ENCODE measurements at regions not wholly inside any gene's neighbourhood (a gene's known extent, or its start where the extent isn't known, plus 50 kb on each side); places are given as distances from the start of the nearest gene placed in this dataset.

DNA sequence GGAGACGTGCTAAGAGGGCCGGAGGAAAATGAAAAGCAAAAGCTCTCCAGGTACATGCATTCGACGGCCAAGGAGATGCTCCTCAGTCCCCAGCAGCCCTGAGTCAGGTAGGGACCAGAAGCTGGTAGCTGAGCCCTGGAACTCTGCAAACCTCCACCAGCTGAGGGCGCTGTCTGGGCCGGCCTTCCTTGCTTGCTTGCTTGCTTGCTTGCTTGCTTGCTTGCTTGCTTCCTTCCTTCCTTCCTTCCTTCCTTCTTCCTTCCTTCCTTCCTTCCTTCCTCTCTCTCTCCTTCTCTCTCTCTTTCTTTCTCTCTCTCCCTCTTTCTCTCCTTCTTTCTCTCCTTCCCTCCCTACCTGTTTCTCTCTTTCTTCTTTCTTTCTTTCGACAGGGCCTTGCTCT lies 94.6 kb upstream of the RASGRF1 start:
- DNase-seq = no peak

DNA sequence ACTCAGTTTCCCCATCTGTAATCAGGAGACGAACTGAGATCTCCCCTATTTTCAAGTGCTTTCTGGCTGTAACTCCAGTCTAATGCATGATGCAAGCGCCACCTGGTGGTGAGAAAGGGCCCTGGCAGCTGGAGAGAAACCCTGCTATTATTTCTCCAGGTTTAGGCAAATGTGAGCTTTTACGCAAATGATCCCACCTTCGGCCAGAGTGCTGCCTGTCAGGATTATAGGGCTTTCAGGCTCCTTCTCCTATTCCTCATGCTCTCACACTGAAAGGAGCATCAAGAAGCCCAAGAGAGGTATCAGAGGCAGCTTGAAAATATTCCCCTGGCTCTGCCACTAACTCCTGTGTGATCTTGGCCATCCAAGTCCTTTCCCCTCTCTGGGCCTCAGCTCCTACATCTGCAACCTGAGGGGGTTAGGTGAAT lies 93.9 kb upstream of the RASGRF1 start:
- no peak for DNase-seq

DNA sequence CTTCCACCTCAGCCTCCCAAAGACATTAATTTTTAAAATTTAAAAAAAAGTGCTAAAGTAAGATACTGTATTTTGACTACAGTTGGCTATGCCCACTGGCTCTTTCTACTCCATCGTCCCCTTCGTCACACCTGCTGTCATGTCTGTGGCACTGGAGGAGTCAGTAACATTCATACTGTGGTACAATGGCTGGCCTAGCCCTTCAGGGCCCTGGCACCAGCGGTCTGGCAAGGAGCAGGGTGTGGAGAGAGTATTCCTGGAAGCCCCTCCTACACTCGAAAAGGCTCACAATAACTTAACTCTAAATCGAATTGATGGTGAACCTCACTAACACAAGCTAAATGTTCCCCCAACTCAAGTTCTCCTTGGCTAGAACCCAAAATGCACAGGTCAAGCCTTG lies 89.7 kb upstream of the RASGRF1 start:
- no peak for DNase-seq

DNA sequence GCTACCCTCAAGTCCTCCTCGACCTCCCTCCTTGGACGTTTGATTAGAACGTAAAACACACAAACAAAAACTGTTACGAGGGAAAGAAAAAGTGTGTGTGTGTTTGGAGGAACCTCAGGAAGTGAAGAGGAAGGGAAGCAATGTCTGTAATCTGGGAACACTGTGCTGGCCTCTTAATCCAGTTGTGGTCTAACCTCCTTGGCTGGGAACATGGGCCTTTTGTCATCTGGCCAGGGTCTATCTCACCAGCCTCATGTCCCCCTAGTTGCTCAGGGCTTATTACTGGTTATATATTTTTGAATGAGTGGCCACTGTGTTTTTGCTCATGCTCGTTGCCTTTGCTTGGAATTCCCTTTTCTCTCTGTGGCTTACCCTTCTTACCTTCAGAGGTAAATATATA lies 89.0 kb upstream of the RASGRF1 start:
- DNase-seq = no peak

DNA sequence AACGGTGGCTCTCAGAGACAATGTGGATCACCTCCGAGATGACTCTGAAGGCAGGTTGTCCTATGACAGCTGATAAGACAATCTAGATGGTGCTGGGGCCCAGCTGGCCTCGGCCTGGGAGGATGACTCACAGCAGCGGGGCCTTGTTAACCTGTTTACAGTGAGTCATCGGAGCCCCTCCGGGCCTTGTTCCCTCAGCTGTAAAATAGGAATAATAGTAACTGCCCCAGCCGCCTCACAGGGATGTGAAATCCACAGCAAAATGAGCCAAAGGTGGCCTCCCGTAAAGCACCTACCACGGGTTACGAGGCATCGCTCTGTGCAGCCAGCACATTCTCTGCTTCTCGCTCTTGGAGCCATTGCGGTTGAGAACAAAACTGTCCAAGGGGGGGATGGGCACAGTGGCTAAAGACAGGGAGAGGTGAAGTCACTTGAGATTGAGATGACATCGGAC lies 88.6 kb upstream of the RASGRF1 start:
- peak; percentile 33 for DNase-seq

DNA sequence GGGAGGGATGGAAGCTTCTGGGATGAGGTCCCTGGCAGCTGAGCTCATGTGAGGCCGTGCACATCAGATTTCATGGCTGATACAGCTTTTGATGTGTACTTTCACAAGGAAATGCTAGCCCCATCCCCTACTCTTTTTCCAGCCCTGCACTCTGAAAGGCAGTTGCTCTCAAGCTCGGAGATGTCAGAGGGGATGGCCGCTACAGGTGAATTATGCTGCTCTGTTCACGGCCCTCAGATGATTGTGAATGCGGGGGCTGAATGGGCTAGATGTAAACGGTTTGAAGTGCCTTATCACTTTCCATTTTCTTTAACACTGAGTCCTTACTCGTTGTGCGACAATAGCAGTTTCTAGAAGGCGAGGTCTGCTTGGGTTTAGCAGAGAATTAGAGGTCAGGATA lies 88.0 kb upstream of the RASGRF1 start:
- DNase-seq = no peak

DNA sequence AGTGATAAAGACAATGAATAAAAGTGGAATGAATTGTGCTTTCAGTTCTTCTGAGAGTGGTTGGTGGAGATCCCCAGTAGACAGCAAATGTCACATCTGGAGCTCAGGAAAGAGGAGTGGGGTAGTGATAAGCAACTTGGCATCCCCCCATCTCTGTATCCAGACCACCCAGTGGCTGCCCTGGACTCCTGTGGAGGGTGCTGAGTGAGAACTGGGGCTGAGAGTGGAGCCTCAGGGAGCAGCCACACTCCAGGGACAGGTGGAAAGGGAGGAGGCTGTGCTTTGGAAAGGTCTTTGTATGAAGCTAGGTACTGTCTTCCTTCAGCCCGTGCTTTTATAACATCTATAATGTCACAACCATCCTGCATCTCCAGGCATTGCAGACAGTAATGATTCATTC lies 85.6 kb upstream of the RASGRF1 start:
- DNase-seq = no peak

DNA sequence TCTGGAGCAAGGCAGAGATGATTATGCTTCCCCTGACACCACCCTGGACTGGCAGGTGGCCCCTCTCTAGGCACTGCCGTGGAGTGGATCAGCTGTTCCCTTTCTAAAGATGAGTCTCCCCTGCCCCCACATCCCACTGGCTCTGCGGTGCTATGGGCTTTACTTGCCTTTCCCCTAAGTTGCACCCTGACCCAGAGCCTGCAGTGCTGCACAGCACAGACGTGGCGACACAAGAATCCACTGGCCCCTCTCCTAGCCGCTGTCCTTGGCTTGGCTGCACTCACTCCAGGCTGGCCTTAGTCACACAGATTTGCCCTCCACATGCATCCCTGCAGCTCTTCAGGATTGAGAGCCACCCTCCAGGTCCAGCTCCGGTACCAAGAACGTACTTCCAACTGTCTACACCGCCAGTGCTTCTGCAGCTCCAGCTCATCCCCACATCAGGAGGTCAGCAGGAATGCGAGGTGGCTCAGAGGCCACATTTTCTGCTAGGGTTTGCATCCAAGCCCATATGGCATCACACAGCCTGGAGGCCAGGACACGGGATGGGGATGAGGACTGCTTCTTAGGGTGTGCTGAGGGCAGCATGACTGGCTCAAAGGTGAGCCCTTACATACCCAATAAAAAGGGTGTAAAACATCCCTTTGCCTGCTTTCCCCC lies 82.4 kb upstream of the RASGRF1 start:
- no peak for DNase-seq

DNA sequence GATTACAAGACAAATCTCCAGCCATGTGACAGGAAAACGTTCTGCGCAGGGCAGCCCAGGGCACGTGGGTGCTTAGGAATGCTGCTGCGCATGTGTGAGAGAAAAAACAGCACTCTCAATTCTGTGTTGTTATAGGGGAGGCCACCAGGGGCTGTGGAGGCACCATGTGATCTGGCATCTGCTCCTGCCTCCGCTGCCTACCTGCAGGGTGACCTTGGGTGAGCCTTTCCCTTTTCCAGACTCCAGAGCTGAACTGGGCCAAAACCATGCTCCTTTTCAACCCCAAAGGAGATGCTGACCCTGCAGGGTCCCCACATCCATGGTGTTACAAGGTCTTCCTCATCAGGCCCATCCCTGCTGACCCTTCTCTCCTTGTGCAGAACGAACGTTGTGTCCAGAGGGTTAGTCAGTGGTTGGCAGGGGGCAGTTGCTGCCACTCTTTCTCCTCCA lies 81.5 kb upstream of the RASGRF1 start:
- no peak for DNase-seq

DNA sequence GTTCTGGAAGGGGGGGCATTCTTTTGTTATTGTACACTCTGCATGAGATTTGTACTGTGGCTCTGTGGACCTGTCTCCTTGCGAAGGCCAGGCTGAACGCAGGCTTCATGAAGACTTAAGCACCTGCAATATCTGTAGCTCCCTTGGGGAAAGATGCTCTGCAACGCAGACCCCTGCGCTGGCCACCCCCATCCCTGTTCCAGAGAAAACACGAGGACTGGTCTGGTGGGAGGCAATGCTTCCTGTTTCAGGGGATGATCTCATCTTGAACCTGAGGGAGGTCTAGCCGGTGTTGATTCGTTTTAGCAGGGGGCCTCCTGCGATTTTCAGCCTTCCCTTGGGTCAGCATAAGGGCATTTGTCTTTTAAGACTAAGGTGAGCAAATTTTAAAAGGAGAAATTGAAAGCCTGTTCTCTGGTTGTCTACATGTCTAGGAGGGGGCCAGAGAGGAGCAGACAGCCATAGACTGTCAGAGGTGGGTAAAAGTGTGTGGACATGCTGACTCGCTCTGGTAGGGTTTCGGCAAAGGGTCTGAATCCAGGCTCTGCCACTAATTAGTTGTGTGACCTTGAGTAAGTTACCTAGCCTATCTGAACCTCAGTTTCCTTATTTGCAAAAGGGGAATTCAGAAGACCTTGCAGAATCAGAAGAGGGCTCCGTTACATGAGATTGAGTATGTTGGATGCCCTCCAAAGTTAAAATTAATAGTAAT lies 80.9 kb upstream of the RASGRF1 start:
- no peak for DNase-seq

DNA sequence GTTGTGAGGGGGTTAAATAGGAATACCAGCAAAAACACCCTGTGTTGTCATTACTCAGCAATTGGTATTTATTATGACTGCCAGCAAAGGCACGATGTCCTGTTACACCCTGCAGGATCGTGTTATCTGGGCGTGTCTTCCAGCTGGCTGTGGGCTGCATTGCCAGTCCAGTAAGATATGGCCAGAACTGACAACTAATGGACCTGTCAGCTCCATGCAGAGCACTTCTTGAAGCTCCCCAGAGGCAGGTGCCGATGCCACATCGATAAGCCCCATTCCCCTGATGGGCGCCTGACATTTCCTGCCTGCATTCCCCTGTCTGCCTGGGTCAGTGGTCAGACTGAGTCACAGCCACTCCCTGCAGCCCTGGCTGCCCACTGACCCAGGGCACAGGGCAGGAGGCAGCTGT lies 79.7 kb upstream of the RASGRF1 start:
- no peak for DNase-seq

DNA sequence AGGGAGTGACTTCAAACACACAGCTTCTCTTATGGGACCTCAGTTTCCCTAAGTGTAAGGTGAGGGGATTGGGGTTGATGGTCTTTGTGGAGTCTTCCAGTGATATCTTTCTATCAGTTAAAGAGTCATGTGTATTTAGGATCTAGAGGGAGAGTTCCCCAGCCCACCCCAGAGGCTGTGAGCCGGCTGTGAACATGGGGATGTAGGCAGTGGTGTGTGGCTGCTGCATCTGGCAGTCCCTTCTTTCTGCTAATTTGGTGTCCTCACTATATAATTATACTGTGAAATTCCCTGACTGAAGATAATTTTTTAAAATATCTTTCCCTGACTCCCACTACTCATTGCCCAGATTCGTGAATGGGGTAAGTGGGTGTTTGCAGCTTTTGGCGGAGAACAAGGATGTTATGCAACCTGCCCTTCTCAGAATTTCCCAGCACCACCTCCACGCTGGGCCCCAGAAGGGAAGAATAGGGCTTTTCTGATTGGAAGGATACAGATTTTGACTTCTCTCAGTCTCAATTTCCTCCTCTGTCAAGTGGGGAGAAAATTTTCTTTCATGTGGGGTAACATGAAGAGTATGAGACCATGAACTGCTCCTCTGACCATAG lies 79.0 kb upstream of the RASGRF1 start:
- no peak for DNase-seq

DNA sequence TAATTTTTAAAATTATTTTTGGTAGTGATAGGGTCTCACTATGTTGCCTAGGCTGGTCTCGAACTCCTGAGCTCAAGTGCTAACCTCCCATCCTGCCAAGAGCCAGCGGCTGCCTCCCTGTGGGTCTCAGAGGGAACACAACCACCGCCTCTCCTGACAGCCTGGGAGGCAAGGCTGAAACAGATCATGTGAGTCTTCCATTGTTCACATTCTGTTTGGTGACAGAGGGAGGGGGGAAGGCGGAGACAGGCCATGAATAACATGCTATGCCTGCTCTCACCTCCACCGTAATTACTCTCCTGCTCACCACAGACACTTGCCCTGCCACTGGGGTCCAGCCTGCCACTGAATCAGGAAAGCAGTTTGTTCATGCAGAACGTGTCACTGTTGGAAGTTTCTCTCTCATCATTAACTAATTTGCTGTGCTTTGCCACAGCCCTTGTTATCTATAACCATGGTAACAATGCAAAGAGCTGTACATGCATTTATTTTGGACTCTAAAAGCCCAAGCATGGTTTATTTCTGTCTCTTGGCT lies 78.4 kb upstream of the RASGRF1 start:
- peak; percentile 70 for DNase-seq

DNA sequence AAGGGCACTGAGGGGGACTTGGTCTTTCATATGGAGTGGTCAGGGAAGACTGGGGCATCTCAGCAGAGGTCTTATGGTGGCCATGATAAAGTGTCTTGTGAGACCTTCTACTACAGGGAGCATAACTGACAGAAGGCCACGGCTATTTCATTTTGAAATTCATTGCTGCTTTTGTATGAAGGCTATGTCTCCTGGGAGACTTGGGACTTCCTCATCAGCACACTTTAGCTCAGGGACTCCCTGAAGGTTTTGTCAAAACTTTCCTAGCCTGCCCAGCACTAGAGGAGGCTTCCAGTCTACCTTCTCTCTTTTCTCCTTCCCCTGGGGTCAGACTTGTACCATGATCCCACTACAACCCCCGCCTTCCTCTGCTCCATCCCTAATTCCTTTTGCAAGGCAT lies 77.2 kb upstream of the RASGRF1 start:
- DNase-seq = no peak

DNA sequence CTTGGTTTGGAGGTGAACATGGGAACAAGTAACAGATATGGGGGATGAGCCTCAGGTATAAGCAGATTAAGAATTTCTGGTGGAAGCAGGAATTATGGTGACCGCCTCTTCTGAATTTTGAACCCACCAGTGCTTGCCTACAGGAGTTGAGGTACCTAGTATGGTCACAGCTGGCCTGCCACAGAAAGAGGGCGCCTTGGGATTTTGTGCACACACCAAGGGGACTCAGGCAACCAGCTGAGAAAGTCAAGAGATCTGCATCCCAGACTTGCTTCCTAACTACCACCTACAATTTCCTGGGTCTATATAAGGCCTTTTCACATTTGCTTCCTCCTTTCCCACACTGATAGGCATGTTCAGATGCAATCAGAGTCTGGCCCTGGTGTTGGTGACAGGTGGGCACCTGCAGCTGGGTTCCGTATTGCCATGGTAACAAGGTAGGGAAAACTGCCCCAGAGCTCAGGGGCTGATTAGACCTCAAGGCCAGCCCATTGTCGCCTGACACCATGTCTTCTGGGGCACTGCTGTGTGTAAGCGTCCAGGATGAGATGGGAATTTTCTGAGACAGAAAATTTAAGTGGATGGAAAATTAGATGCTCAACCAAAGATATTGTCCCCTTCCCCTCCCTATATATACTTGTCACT lies 75.9 kb upstream of the RASGRF1 start:
- no peak for DNase-seq

DNA sequence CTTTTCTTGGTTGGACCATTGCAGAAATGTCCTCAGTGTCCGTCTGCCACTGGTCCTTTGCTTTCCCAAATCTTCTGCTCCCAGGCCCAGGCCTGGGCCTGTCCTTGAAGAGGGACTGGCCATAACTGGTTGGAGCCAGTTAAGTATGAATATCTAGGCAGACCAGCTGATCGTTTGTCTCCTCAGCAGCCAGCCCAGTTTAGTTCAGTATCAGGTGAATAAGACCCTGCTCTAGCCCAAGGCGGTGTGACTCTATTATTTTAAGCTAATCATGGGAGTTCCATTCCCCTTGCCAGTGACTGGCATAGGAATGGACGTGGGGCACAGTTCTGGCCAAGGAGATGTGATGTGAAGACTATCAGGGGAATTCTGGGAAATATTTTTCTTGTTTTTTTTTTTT lies 73.9 kb upstream of the RASGRF1 start:
- DNase-seq = no peak

DNA sequence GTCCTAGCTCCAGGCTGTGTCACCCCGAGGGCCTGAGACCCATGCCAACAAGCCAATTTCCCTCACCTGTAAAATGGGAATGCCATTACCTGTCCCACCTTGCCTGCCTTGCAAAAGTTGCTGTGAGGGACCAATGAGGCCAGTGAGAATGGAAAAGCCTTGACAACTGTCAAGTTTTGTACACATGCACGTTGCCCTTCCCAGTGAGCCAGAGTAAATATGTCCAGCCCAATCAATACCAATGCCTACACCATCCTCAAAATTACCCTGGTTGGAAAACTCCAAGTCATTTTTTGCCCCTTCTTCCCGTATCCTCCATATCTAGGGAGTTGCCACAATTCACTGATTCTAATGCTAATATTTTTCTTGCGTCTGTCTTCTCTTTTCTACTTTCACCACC lies 73.5 kb upstream of the RASGRF1 start:
- no peak for DNase-seq

DNA sequence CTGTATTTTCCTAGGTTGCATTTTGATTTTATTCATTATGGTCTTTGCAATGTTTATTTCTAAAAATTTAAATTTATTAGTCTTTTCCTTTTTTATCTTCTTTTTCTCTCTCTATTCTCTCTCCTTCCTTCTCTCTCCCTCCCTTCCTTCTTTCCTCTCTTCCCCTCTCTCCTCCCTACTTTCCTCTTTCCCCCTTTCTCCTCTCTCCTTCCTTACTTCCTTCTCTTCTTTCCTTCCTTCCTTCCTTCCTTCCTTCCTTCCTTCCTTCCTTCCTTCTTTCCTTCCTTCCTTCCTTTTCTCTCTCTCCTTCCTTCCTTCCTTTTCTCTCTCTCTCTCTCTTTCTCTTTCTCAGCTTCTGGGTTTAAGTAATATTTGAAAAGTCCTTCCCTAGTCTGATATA lies 72.8 kb upstream of the RASGRF1 start:
- DNase-seq = no peak

DNA sequence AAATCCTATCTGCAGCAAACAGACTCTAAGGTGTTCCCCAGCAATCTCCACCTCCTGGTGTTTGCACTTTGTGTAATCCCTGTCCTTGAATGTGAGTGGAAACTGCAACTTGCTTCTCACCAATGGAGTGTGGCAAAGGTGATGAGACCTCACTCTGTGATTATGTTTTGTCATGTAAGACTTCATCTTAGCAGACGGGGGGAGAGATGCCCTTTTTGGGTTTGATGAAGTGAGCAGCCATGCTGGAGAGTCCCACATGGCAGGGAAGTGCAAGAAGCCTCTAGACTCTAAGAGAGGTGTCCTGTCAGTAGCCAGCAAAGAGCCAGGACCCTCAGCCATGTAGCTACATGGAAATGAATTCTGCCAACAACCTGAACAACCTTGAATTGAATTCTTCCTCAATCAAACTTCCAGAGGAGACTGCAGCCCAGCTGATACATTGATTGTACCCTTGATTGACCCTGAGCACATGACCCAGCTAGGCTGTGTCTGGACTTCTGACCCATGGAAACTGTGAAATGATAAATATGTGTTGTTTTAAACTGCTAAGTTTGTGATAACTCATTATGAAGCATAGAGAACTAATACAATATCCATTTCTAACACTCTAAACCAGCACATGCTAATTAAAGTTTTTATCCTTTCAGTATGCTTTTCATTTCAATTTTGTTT lies 71.4 kb upstream of the RASGRF1 start:
- DNase-seq = no peak

DNA sequence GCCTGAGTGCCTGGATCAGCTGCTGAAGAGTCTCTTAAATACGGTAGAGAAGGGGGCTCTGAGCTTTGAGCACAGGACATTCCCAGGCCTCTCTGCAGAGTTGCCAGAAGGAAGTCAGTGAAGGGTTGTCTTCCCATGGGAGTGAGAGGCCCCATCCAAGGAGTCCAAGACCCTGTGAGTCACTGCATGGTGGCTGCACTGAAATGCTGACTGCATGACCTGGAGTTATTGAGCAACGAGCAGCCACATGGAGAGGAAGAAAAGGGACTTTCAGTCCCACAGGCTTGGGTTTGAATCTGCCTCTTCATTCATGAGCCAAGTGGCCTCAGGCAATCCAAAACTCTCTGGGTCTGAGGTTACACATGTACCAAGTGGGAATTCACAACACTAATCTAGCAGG lies 69.6 kb upstream of the RASGRF1 start:
- DNase-seq = no peak

DNA sequence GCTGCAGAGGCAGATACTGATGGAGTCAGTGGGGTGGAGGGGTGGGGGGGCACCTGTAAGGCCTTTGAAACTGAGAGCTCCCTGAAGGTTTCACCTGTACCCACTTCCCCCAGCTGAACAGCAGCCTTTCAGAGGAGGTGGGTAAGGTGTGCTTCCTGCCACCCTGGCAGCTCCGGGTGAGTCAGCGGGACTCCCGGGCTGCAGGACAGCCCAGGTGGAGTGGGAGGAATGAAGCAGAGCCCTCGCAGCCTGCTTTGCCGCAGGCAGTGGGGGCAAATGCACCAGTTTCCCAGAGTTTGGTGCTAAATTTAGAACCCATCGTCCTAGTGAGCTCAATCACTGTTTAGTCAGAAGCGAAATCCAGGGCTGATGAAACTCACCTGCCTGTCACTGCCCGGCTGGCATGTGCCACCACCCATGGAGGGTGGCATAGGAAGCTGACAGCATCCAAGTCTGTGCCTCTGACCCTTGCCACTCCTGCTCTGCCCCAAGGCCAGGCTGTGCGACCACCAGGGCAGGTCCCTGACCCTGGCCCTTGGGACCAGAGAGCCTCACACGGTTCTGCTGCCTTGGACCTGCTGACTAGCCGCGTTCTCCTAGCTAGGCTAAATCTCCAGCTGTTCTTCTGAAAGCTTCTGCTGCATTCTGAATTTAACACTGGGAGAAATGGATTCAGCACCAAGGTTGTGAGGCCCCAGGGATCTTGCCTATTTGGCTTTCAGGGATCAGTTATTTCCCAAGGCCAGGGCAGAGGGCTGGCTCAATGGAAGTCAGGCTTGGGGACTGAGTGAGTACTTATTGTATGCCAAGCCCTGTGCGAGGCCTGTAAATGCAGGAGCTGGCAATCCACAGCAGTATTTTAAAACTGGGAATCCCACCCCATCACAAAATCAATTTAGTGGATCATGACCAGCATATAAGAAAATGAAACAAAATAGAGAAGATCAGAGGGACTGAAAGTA lies 67.3 kb upstream of the RASGRF1 start:
- no peak for DNase-seq
